Parathyroid adenoma (tissue), 2 donors: ENCODE measurements at regions not wholly inside any gene's neighbourhood (a gene's known extent, or its start where the extent isn't known, plus 50 kb on each side); places are given as distances from the start of the nearest gene placed in this dataset.

Experiments used
- H2AFZ ChIP-seq: fragments of 300-600 bp; sonication (generic); one replicate; pipeline ENCODE4 v1.7.0; 2017; ENCODE audit warnings: antibody characterized with exemption, mild to moderate bottlenecking
- H3K27ac ChIP-seq: fragments of 300-600 bp; sonication (generic); one replicate; pipeline ENCODE4 v1.7.0; 2017
- H3K27me3 ChIP-seq: fragments of 300-600 bp; sonication (generic); one replicate; pipeline ENCODE4 v1.7.0; 2017; ENCODE audit warnings: low read length; ENCODE audit not compliant: control insufficient read depth, insufficient read depth
- H3K36me3 ChIP-seq: fragments of 300-600 bp; sonication (generic); one replicate; pipeline ENCODE4 v1.7.0; 2017; ENCODE audit warnings: low read length; ENCODE audit not compliant: control insufficient read depth, insufficient read depth
- H3K4me1 ChIP-seq: fragments of 300-600 bp; sonication (generic); one replicate; pipeline ENCODE4 v1.7.0; 2017; ENCODE audit warnings: control low read depth
- H3K4me2 ChIP-seq: fragments of 300-600 bp; sonication (generic); one replicate; pipeline ENCODE4 v1.7.0; 2017; ENCODE audit warnings: low read length
- H3K4me3 ChIP-seq: fragments of 300-600 bp; sonication (generic); one replicate; pipeline ENCODE4 v1.7.0; 2017; ENCODE audit warnings: low read depth, low read length
- H3K79me2 ChIP-seq: fragments of 300-600 bp; sonication (generic); one replicate; pipeline ENCODE4 v1.7.0; 2017; ENCODE audit warnings: control low read depth
- H3K9ac ChIP-seq: fragments of 300-600 bp; sonication (generic); one replicate; pipeline ENCODE4 v1.7.0; 2017; ENCODE audit warnings: mild to moderate bottlenecking
- H3K9me3 ChIP-seq: fragments of 300-600 bp; sonication (generic); one replicate; pipeline ENCODE4 v1.7.0; 2017; ENCODE audit warnings: low read length; ENCODE audit not compliant: control insufficient read depth
- CTCF ChIP-seq: fragments of 300-600 bp; sonication (generic); IDR thresholded peaks from one replicate; pipeline ENCODE4 v1.7.0; 2017; ENCODE audit warnings: antibody characterized with exemption, mild to moderate bottlenecking
- donor health status: primary hyperparathyroidism.

GRCh38 chr10:131675104-131675503 lies 225.7 kb upstream of the PPP2R2D start:
- Histone ChIP-seq H3K27ac (no peak overlapping the region), H3K79me2 (no peaks in the 10 kb centered on the region), H3K9me3 (no peaks in the 10 kb centered on the region), H3K4me1 (no peaks in the 10 kb centered on the region), H3K4me3 (no peak overlapping the region), H3K4me2 (no peak overlapping the region), H3K9ac (no peak overlapping the region), H2AFZ (no peak overlapping the region), H3K36me3 (no peaks in the 10 kb centered on the region), H3K27me3 (no peaks in the 10 kb centered on the region)
- TF ChIP-seq CTCF, result no peak

DNA sequence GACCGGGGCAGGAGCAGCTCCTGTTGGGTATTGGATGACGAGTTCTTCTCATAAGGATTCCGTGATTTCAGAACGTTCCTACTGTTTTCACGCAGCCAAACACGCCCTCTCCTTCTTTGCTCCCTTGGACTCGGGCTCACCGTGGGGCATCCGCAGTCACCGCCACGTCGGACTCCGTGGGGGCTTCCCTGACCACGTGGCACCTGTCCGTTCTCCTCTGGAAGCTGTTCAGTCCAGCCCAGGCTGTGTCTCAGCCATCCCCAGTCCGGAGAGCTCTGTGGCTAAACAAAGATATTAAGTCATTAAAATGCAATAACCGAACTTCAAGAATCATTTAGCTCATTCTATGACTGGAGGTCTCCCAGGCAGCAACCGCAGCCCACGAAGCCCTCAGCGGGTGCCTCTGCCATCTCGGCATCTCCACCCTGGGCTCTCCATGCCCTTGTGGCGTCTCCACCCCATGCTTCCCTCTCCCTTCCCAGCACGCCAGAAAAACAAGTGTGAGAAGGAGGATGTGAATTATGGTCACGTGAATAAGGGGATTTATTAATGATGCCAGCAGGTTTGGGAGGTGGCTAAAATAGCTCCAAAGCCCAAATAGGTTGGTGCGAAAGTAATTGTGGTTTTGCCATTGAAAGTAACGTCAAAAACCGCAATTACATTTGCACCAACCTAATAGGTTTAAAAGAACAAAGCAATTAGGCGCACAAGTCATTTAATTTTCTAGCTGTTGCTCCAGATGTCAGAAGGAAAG lies 224.6 kb upstream of the PPP2R2D start:
- Histone ChIP-seq H3K27me3 (no peaks in the 10 kb centered on the region), H3K4me2 (no peak overlapping the region), H2AFZ (no peak overlapping the region), H3K9ac (no peak overlapping the region), H3K79me2 (no peaks in the 10 kb centered on the region), H3K4me1 (no peaks in the 10 kb centered on the region), H3K9me3 (no peaks in the 10 kb centered on the region), H3K36me3 (no peaks in the 10 kb centered on the region), H3K27ac (no peak overlapping the region), H3K4me3 (no peak overlapping the region)
- no peak for TF ChIP-seq CTCF

DNA sequence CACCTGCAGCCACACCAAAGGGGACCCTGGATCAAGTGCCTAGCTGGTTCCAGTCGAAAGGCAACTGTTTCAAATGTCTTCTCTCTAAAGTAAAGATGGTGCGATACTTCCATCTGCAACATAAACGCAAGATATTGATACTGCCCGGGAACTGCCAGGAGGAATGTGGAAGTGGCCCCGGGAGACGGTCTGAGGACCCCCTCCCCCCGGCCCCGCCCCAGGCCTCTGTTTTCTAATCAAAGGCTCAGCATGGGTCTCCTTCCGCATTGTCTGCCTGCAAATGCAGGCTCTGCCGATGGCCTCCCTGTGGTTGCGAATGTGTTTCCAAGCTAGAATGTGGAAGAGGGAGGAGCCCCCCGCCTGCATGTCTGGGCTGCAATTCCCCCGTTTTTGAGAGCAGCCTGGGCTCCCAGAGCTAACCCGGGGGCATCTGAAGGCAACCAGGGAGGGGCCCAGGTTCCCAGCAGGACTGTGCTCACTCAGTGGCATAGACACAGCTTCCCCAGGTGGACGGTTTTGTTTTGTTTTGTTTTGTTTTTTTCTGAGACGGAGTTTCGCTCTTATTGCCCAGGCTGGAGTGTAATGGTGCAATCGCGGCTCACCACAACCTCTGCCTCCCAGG lies 223.9 kb upstream of the PPP2R2D start:
- TF ChIP-seq CTCF, result no peak
- H3K79me2 ChIP-seq, result no peaks in the 10 kb centered on the region
- H3K27me3 ChIP-seq, result no peaks in the 10 kb centered on the region
- no peak overlapping the region for H3K4me3 ChIP-seq
- H2AFZ ChIP-seq, result no peak overlapping the region
- no peaks in the 10 kb centered on the region for H3K36me3 ChIP-seq
- no peak overlapping the region for H3K27ac ChIP-seq
- H3K9me3 ChIP-seq, result no peaks in the 10 kb centered on the region
- no peak overlapping the region for H3K4me2 ChIP-seq
- no peak overlapping the region for H3K9ac ChIP-seq
- H3K4me1 ChIP-seq, result no peaks in the 10 kb centered on the region

- Histone ChIP-seq H3K9ac (no peak overlapping the region), H3K27ac (no peak overlapping the region), H3K9me3 (no peaks in the 10 kb centered on the region), H3K36me3 (no peaks in the 10 kb centered on the region), H2AFZ (no peak overlapping the region), H3K4me3 (no peak overlapping the region), H3K4me2 (no peak overlapping the region), H3K79me2 (no peaks in the 10 kb centered on the region), H3K4me1 (no peaks in the 10 kb centered on the region), H3K27me3 (no peaks in the 10 kb centered on the region)
- no peak for TF ChIP-seq CTCF
Observed at GRCh38 chr10:131677671-131678070, 223.1 kb upstream of the PPP2R2D start.

DNA sequence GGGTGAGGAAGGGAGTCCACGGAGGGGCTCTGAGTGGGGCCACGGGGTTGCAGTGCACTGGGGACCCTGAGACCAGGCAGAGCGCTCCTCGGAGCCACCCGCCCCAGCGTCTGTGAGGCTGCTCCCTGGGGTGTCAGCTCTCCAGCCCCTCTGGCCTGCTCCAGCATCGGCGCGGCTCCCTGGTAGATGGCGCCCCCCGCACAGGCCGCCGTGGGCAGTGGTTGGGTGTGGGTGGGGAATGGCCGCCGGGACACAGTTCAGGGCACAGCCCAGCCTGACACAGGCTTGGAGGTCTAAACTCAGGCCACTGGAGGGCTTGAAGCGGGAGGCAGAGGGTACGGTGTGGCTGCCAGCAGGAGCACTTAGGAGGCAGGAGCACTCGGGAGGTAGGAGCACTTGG lies 222.6 kb upstream of the PPP2R2D start:
- no peak for TF ChIP-seq CTCF
- Histone ChIP-seq H3K27me3 (no peaks in the 10 kb centered on the region), H3K36me3 (no peaks in the 10 kb centered on the region), H2AFZ (no peak overlapping the region), H3K4me3 (no peak overlapping the region), H3K9ac (no peak overlapping the region), H3K4me1 (no peaks in the 10 kb centered on the region), H3K9me3 (no peaks in the 10 kb centered on the region), H3K27ac (no peak overlapping the region), H3K79me2 (no peaks in the 10 kb centered on the region), H3K4me2 (no peak overlapping the region)
